ENCODE measurements at regions not wholly inside any gene's neighbourhood (a gene's known extent, or its start where the extent isn't known, plus 50 kb on each side); places are given as distances from the start of the nearest gene placed in this dataset.

- Histone ChIP-seq H3K4me3 (ENCODE audit: low read depth, low read length) (no peak overlapping the region), H3K27ac (ENCODE audit: extremely low read depth, low read depth, low read length) (no peak overlapping the region), H3K4me1 (ENCODE audit: control insufficient read depth, insufficient read depth, low read length) (no peaks in the 10 kb centered on the region), H3K36me3 (ENCODE audit: control insufficient read depth in 2 of 2, insufficient read depth in 1 of 2, low read length in 2 of 2) (no peaks in the 10 kb centered on the region), H3K9me3 (ENCODE audit: control insufficient read depth, insufficient read depth, low read depth, low read length) (no peaks in the 10 kb centered on the region)
- TF ChIP-seq MEIS1 (CRISPR knock-in tag; IDR thresholded peaks at IDR 0.05; ENCODE audit: borderline replicate concordance) = no peak
- TF ChIP-seq ZBTB44 (tag by site-specific recombination; IDR thresholded peaks at IDR 0.05) = no peak
- CTCF ChIA-PET = no interaction called here
- POLR2A ChIA-PET = no interaction called here
Measured at GRCh38 chr20:12870588-12870987, 138.2 kb upstream of the SPTLC3 start.

- POLR2A ChIA-PET = no interaction called here
- Histone ChIP-seq H3K4me1 (ENCODE audit: control insufficient read depth, insufficient read depth, low read length) (no peaks in the 10 kb centered on the region), H3K27ac (ENCODE audit: extremely low read depth, low read depth, low read length) (no peak overlapping the region), H3K4me3 (ENCODE audit: low read depth, low read length) (no peak overlapping the region), H3K9me3 (ENCODE audit: control insufficient read depth, insufficient read depth, low read depth, low read length) (no peaks in the 10 kb centered on the region), H3K36me3 (ENCODE audit: control insufficient read depth in 2 of 2, insufficient read depth in 1 of 2, low read length in 2 of 2) (no peaks in the 10 kb centered on the region)
- TF ChIP-seq CTCF (tag by site-specific recombination; IDR thresholded peaks at IDR 0.05) (no peak), ZNF530 (tag by site-specific recombination; IDR thresholded peaks at IDR 0.05; ENCODE audit: low read depth) (no peak), REST (tag by site-specific recombination; IDR thresholded peaks at IDR 0.05) (no peak), TCF7L2 (IDR thresholded peaks at IDR 0.05; ENCODE audit: borderline replicate concordance, low read depth, low read length) (no peak), ZBTB21 (tag by site-specific recombination; IDR thresholded peaks at IDR 0.05) (no peak), ZNF585B (tag by site-specific recombination; IDR thresholded peaks at IDR 0.05) (no peak), ZNF571 (tag by site-specific recombination; IDR thresholded peaks at IDR 0.05) (no peak), GLI4 (tag by site-specific recombination; IDR thresholded peaks at IDR 0.05) (no peak), ZNF274 (IDR thresholded peaks at IDR 0.05; ENCODE audit: low read length) (no peak), ZNF274 (tag by site-specific recombination; IDR thresholded peaks at IDR 0.05; ENCODE audit: borderline replicate concordance) (no peak), BCL11B (tag by site-specific recombination; IDR thresholded peaks at IDR 0.05; ENCODE audit: low read depth) (no peak), EGR2 (tag by site-specific recombination; IDR thresholded peaks at IDR 0.05; ENCODE audit: low read depth) (no peak), ZBTB44 (tag by site-specific recombination; IDR thresholded peaks at IDR 0.05) (no peak), ZSCAN30 (tag by site-specific recombination; IDR thresholded peaks at IDR 0.05) (no peak), ZNF785 (tag by site-specific recombination; IDR thresholded peaks at IDR 0.05) (no peak), ZNF239 (tag by site-specific recombination; IDR thresholded peaks at IDR 0.05) (no peak), ZNF266 (tag by site-specific recombination; IDR thresholded peaks at IDR 0.05; ENCODE audit: low read depth) (no peak)
- CTCF ChIA-PET = no interaction called here
Measured at GRCh38 chr20:12874933-12875332, 133.8 kb upstream of the SPTLC3 start.
